ENCODE measurements at regions not wholly inside any gene's neighbourhood (a gene's known extent, or its start where the extent isn't known, plus 50 kb on each side); places are given as distances from the start of the nearest gene placed in this dataset.

- no peak for DNase-seq
- no peaks in the 10 kb centered on the region for H3K23me2 ChIP-seq (ENCODE audit: insufficient read length, low read depth, low read length, poor library complexity, severe bottlenecking)
- no peak overlapping the region for H2BK5ac ChIP-seq (ENCODE audit: insufficient read length, low read length)
- no peak overlapping the region for H3K27ac ChIP-seq (ENCODE audit: insufficient read length, low read depth, low read length)
- Mint-ChIP-seq H3K36me3 (ENCODE audit: insufficient read depth in 1 of 3, low read depth in 3 of 3) (peaks cover 45 to 70% (median 60%) of the 10 kb centered on the region in 3 experiments), H3K4me3 (no peak overlapping the region), H3K9me3 (peaks cover 77 to 82% of the 10 kb centered on the region in 2 experiments), H3K27me3 (ENCODE audit: low read depth) (no peaks in the 10 kb centered on the region; the same call in none of the 2 replicates), H3K27ac (no peak overlapping the region), H3K4me1 (peaks cover 0 to 2% of the 10 kb centered on the region in 2 experiments; a peak in 1 of 4 replicates)
- no peak overlapping the region for H3K56ac ChIP-seq (ENCODE audit: insufficient read length, low read depth, low read length)
- no peak for TF ChIP-seq CTCF (conservative IDR thresholded peaks at IDR 0.05)
- H3K9ac ChIP-seq (ENCODE audit: extremely low read depth, insufficient read length, low read length), result no peak overlapping the region
- no peak overlapping the region for H3K18ac ChIP-seq (ENCODE audit: insufficient read length, low read depth, low read length)
- no peak overlapping the region for H3T11ph ChIP-seq (ENCODE audit: low read length)
- no peak overlapping the region for H2BK12ac ChIP-seq (ENCODE audit: insufficient read length, low read depth, low read length)
- WGBS (ENCODE audit: extremely low coverage, insufficient read length, low lambda C conversion rate), result no CpG with 5 or more reads among the region's 4 CpGs
- H3K27me3 ChIP-seq (ENCODE audit: insufficient read depth, low read length), result no peaks in the 10 kb centered on the region
- H2BK120ac ChIP-seq (ENCODE audit: low read depth, low read length, poor library complexity, severe bottlenecking), result no peak overlapping the region
- H3K4me2 ChIP-seq (ENCODE audit: insufficient read depth, insufficient read length, low read length), result no peak overlapping the region
- no peak overlapping the region for H2AFZ ChIP-seq (ENCODE audit: low read length)
- no peak overlapping the region for H3K23ac ChIP-seq (ENCODE audit: insufficient read length, low read depth, low read length)
- H3K14ac ChIP-seq (ENCODE audit: insufficient read depth, low read length), result no peak overlapping the region
- no peaks in the 10 kb centered on the region for H3K79me1 ChIP-seq (ENCODE audit: insufficient read depth, low read depth, low read length, poor library complexity, severe bottlenecking)
- peaks cover 8% of the 10 kb centered on the region for H3K9me3 ChIP-seq (ENCODE audit: control insufficient read depth, low read depth, low read length)
- H2BK20ac ChIP-seq (ENCODE audit: low read depth, low read length, poor library complexity, severe bottlenecking), result no peak overlapping the region
- H4K8ac ChIP-seq (replicated peaks; ENCODE audit: insufficient read length, low read depth, low read length), result no peak overlapping the region
- no peak overlapping the region for H2BK15ac ChIP-seq (ENCODE audit: low read depth, low read length)
- no peak overlapping the region for H2AK5ac ChIP-seq (ENCODE audit: insufficient read length, low read length)
- no peaks in the 10 kb centered on the region for H4K20me1 ChIP-seq (ENCODE audit: control insufficient read depth, insufficient read depth, insufficient read length)
- H3K79me2 ChIP-seq (ENCODE audit: insufficient read depth, low read length), result no peaks in the 10 kb centered on the region
- no peak overlapping the region for H4K5ac ChIP-seq (ENCODE audit: insufficient read length, low read depth, low read length)
- no peaks in the 10 kb centered on the region for H3K4me1 ChIP-seq (ENCODE audit: insufficient read depth, low read length)
- no peak overlapping the region for H4K91ac ChIP-seq (ENCODE audit: insufficient read length, low read depth, low read length)
- H3K4ac ChIP-seq (ENCODE audit: low read depth, low read length), result no peak overlapping the region
These were observed 152.0 kb upstream of the HMCN1 start for GRCh38 chr1:185581961-185582725.

Measured in H9 (cell line).